GM19193 (cell line): ENCODE measurements at regions not wholly inside any gene's neighbourhood (a gene's known extent, or its start where the extent isn't known, plus 50 kb on each side); places are given as distances from the start of the nearest gene placed in this dataset.

ENCODE experiments used
- POLR2A ChIP-seq: IDR thresholded peaks from 4 replicates; pipeline ENCODE4 v1.6.1; 2011; ENCODE audit not compliant: insufficient read depth, insufficient read length; ENCODE audit errors: extremely low read depth

DNA sequence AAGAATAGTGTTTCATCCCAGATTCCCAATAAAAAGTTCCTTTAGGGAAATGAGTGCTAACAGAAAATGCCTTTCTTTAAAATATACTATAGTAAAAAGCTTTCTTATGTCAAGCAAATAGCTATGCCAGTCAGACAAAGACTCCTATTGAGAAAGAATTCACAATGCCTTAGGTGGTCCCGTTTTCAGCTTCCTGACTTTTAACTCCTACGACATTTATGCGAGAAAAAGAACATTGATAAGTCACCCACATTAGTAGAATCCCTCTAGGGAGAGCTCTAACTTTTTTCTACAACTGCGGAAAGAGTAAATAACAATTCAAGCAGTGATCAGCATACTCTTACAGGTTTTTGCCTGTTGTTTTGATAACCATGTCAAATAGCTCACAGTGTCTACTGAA is 750.8 kb upstream of the ACVR2A start:
- TF ChIP-seq POLR2A, result no peak

DNA sequence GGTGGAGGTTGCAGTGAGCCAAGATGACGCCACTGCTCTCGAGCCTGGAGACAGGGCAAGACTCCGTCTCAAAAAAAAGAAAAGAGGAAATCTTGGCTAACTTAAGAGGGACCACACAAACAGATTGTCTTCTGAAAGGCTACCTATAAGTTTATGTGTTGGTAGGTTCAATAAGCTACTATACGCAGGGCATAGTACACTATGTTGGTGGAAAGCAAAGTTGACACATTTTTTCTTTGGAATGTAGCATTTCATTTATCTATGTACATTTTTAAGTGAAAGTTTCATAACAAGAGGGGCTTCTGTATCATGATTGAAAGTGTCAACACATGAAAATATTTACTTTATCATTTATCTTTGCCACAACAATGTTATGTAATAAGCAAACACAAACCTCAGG is 752.6 kb upstream of the ACVR2A start:
- TF ChIP-seq POLR2A, result no peak

DNA sequence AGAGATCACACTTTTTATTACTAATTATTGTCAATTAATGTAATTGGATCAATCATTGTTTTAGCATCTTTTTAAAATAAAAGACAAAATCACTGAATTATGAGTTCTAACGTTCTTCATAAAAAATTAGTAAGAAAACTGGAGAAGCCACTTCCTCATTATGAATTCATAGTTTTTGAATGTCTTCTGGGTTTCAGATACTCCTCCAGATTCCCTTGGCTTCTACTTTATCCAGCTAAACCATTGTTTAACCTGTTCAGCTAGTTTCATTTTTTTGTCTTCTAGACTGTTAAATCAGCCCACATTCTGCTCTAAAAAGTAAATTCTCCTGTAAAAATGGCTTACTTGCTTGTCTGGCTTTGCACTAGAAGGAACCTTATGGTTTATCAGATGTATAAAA is 753.4 kb upstream of the ACVR2A start:
- TF ChIP-seq POLR2A, result no peak

DNA sequence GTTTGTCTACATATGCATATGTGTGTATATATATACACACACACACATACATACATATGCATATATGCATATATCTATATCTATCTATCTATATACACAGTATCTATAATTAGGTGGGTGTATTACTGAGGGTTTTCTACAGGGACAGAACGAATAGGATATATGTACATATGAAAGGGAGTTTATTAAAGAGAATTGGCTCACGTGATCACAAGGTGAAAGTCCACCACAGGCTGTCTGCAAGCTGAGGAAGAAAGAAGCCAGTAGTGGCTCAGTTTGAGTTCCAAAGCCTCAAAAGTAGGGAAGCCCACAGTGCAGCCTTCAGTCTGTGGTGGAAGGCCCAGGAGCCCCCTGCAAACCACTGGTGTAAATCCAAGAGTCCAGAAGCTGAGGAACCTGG is 756.0 kb upstream of the ACVR2A start:
- no peak for TF ChIP-seq POLR2A

DNA sequence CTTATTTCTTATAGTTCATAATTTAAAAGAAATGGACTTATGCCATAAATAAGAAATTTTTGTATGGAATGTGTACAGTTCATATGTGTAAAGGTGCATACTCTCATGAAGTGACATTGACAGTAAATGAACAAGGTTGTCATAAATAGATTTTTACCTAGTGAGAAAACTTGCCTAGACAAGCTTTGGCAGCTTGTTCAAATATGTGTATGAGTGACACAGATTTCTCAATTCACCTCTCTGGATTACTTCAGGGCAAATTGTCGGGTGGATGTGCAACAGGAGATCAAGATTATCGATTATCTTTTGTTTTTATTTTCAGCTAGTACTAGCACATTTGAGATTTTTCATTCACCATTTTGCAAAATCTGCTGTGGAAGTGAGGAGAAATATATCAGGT is 758.1 kb upstream of the ACVR2A start:
- TF ChIP-seq POLR2A, result no peak

DNA sequence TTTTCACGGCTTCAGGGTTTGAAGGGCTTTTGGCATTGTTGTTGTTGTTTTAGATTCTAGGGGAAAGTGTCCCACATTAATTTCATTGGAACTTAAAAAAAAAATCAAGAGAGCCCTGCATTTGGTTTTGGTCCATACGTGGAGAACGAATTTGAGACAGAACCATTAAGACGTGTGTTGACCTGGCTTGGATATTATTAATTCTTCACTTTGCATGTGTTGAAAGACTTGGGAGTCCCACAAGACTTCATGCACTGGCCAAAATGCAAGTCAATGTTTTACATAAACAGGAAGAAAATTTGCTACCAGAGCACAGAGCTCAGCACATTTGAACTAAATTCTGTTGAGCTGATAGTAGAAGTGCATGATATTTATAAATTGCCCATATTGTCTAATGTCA is 761.2 kb upstream of the ACVR2A start:
- no peak for TF ChIP-seq POLR2A

DNA sequence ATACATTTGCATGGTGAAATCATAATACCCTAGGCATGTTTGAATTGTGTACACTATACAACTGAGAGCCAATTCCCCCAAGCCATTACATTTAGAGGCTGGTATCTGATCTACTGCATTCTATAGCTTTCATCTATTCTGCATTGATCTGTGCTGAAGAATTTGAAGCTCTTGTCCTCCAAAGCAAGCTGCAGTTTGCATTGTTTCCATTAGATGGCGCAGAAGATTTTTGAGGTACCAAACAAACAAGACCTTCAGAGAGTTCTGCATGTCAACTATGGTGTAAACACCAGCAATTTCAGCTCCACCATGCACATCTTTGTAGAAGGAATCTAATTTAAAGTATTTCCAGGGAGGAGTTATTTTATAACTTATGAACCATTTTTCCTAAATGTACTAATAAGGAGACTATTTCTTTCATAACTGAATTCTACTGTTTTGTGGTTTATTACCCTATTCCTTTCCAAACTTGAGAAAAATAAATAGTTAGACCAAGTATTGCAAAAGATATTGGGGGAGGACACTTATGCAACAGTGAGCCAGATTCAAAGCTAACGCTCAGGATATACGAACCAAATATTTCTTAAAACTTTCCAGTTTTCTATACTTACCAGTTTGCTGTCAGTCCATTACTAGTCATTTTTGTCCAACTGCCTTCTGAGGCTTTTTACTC is 761.8 kb upstream of the ACVR2A start:
- no peak for TF ChIP-seq POLR2A

DNA sequence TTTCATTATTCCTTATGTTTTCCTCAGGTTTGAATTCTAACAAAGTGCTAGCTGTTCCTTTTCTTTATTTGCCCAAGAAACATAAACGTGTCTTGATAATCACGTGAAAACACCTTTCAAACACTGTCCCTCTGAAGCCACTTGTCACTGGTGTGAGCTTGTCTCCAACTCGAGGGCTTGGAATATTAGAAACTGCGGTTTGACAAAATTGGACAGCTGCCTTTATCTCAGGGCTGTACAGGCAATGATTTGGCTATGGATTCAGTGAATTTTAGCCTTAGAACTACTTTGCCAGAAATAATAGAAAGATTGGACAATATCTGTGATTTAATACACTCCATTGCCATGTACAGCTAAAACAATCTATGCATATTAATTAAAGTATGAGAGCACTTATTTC is 763.0 kb upstream of the ACVR2A start:
- TF ChIP-seq POLR2A, result no peak

DNA sequence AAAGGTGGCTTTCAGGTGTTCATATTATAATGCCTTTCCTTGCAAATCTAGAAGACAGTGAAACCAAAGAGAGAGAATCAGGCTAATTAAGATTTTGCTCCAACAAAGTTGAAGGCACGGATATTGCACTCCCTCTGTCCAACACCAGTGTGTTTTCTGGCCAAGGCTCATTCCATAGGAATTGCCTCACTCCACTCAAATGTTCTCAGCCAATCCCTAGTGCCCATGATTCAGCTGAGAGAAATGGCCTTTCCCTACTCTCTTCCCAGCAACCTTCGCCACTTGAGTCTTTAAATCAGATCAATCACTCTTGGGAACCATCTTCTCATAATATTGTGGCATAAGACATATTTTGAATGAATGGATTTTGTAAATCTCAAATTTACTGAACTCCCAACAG is 768.2 kb upstream of the ACVR2A start:
- no peak for TF ChIP-seq POLR2A

DNA sequence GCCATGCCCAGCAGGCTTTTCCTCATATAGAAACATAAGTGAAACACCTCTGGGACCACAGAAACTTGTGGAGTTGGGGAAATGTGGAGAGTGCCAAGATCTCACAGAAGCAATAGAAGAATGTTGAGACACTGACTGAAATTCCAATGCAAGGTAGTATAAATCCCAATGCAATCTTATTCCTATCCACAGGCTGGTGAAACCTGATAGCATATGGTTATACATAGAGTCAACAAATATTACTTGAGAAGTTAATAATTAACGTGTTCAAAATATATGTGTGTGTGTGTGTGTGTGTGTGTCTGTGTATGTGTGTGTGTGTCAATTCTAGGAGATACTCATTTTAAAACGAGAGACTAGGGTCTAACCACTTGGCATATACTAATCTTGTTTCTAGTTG is 776.8 kb upstream of the ACVR2A start:
- TF ChIP-seq POLR2A, result no peak

DNA sequence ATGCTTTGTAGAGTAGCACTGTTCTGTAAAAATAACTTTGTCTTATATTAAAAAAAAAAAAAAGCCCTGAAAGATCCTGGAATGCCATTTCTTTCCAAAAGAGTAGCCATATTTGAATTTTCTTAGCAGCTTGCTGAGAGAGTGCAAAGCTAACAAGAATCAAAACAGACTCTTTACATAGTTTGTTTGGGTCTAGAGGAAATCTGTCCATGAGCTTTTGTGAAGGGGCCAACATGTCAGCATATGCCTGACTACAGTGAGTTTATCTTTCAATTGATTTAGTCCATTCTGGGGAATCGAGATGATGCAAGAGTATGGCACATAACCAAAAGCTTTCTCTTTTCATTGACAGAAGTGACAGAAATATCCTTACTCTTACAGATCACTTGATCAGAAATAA is 777.7 kb upstream of the ACVR2A start:
- no peak for TF ChIP-seq POLR2A

DNA sequence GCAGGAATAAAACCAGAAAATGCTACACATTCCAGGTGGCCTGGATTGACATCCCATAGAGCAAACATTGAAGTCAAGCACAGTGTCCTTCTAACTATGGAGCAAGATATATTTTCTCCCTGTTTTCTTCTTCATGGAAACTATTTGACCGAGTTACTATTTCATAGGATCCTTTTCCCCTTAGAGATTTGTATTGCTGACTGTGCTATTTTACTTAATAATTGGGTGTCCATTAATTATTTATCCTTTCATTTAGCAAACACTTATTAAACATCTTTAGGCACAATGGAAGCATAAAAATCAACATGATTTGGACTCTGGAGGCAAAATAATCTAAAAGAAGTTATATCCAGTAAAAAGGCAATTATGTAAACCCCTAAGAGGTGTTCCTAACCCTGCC is 782.8 kb upstream of the ACVR2A start:
- no peak for TF ChIP-seq POLR2A

DNA sequence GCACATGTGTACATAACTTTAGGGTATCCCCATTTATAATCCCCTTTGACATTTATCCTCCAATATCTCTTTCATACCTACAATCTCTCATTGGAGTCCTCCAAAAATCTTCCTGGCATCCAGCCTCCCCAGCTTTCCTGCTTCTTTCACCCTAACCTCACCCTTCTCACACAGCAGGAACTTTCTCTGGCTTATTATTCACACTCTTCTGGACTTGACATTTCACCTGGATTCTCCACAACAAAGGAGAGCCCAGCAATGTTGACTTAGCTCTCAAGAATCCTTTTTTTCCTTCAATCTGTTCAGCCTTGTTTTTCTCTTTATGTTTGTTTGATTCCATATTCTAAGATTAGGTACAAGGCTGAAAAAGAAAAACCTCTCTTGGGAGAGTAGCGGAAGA is 783.6 kb upstream of the ACVR2A start:
- no peak for TF ChIP-seq POLR2A

DNA sequence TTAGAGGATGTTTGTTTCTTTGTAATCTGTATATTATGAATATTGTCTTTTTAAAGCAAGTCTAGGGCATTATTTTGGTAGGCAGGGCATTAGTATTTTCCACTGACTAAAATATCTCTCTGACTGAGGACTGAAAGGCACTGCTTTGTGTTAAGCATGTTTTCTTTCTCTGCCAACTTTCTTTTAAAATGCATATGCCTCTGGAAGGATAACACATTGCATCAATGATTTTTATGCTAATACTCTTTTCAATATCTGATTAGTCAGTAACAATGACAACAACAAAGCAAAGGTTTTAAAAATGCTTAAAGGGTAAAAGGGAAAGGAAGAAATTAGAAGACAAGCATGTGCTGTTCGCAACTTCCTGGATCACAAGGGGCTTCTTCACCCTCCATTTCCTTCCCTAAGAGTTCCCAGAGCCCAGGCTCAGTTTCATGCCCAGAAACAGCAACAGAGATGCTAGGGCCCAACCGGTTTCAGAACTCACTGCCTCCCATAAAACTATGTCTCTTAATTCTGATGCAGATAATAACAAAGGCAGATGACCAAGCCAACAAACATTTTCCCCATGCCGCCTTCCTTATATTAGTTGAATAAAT is 786.8 kb upstream of the ACVR2A start:
- no peak for TF ChIP-seq POLR2A

DNA sequence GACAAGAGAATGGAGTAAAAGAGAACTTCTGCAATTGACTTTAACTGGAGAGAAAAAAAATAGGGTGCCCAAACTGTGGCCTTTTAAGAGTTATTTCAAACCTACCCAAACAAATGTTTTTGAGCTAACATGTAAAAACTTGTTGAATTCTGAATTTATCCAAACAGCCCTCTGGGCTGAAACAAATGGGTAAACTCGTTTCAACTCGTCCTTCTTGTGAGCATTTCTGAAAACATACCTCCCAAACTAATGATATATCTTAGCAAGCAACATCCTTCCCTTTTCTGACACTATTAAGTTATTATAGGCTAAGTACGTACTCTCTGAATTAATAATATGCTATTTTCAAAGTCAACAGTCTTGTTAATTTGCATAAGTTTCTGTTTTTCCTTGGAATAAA is 793.0 kb upstream of the ACVR2A start:
- TF ChIP-seq POLR2A, result no peak

DNA sequence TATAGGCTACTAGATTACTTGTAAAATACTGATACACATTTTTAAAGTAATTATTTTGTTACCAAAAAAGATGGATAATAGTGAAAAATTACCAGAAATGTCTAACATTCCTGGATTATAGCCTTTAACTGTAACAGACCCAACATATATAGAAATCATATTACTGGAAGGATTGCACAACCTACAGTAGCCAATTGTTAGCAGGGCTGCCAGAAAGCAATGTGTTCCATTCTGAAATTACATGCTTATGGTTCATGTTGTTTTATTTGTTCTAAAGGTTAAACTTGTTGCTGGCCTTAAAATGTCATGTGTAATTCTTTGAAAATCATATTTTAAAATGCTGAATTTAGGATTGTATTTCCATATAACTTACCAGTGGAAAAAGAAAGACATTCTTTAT is 793.6 kb upstream of the ACVR2A start:
- no peak for TF ChIP-seq POLR2A

DNA sequence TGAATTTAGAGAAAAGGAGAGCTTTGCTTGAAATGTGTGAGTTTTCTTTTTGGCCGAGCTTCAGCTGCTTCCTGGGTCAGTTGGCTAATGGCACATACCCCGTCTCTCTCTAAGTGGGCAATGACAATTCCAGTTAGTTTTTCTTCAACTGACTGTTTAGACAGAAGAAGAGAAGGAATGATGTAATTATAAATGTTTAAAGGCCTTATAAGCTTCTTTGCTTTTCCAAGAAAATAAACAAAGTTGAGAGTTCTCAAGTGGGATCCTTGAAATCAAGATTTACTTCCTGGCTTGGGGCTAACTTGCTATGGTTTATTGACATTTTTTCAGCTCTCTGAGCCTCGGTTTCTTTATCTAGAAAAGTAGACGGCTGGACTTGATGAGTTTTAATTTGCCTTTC is 794.9 kb upstream of the ACVR2A start:
- TF ChIP-seq POLR2A, result no peak
